Endodermal cell (in vitro differentiated cells): ENCODE measurements at regions not wholly inside any gene's neighbourhood (a gene's known extent, or its start where the extent isn't known, plus 50 kb on each side); places are given as distances from the start of the nearest gene placed in this dataset.

ENCODE experiments used
- DNase-seq: peaks from one replicate; pipeline ENCODE4 v3.0.0-alpha.2; 2017
- H3K27ac ChIP-seq: 2 replicates; pipeline ENCODE4 v1.5.1; 2013; ENCODE audit warnings: mild to moderate bottlenecking, low read depth, low read length, moderate library complexity
- H3K27me3 ChIP-seq: 2 replicates; pipeline ENCODE4 v1.6.1; 2013; ENCODE audit warnings: mild to moderate bottlenecking, low read length, moderate library complexity; ENCODE audit not compliant: insufficient read depth, control insufficient read depth, poor library complexity, severe bottlenecking
- H3K36me3 ChIP-seq: 2 replicates; pipeline ENCODE4 v1.7.0; 2013; ENCODE audit warnings: mild to moderate bottlenecking, low read length, moderate library complexity; ENCODE audit not compliant: control insufficient read depth, insufficient read depth
- H3K4me1 ChIP-seq: one replicate; pipeline ENCODE4 v1.7.0; 2013; ENCODE audit warnings: low read length; ENCODE audit not compliant: control insufficient read depth, insufficient read depth
- H3K4me3 ChIP-seq: 2 replicates; pipeline ENCODE4 v1.5.1; 2013; ENCODE audit warnings: mild to moderate bottlenecking, low read length, moderate library complexity
- H3K9ac ChIP-seq: 2 replicates; pipeline ENCODE4 v1.6.1; 2013; ENCODE audit warnings: mild to moderate bottlenecking, low read length, moderate library complexity; ENCODE audit not compliant: poor library complexity, severe bottlenecking; ENCODE audit errors: extremely low read depth
- H3K9me3 ChIP-seq: 2 replicates; pipeline ENCODE4 v1.6.1; 2013; ENCODE audit warnings: mild to moderate bottlenecking, low read length, moderate library complexity; ENCODE audit not compliant: control insufficient read depth
- H3K27ac Mint-ChIP-seq: 2 replicates; pipeline ENCODE4 v1.8.0; 2020; ENCODE audit warnings: mixed read lengths
- H3K27me3 Mint-ChIP-seq: 2 replicates; pipeline ENCODE4 v1.8.0; 2021; ENCODE audit warnings: mild to moderate bottlenecking, mixed read lengths; ENCODE audit not compliant: insufficient read depth
- H3K36me3 Mint-ChIP-seq: 2 replicates; pipeline ENCODE4 v1.8.0; 2020; ENCODE audit warnings: low read depth, mixed read lengths
- H3K4me1 Mint-ChIP-seq: 2 replicates; pipeline ENCODE4 v1.8.0; 2020; ENCODE audit warnings: mixed read lengths
- H3K4me3 Mint-ChIP-seq: 2 replicates; pipeline ENCODE4 v1.8.0; 2020; ENCODE audit warnings: mild to moderate bottlenecking, moderate library complexity, mixed read lengths
- H3K9me3 Mint-ChIP-seq: 2 replicates; pipeline ENCODE4 v1.8.0; 2020; ENCODE audit warnings: mild to moderate bottlenecking, mixed read lengths
- WGBS, 2 experiments: methylation state at CpG; one replicate each; pipeline versions ENCODE4 v1.1.5 to v1.1.7; 2013; ENCODE audit warnings: missing lambda C conversion rate in 2 of 2, mixed read lengths in 1 of 2; ENCODE audit not compliant: insufficient coverage in 1 of 2, insufficient read length in 1 of 2; 5-methylcytosine and 5-hydroxymethylcytosine counted together
- TF ChIP-seq, protein P1 (sequence below): fragments of 200-600 bp; sonication (generic); conservative IDR thresholded peaks from 2 replicates; pipeline ENCODE4 v1.5.0; 2021; ENCODE audit warnings: antibody characterized with exemption, mild to moderate bottlenecking

DNA sequence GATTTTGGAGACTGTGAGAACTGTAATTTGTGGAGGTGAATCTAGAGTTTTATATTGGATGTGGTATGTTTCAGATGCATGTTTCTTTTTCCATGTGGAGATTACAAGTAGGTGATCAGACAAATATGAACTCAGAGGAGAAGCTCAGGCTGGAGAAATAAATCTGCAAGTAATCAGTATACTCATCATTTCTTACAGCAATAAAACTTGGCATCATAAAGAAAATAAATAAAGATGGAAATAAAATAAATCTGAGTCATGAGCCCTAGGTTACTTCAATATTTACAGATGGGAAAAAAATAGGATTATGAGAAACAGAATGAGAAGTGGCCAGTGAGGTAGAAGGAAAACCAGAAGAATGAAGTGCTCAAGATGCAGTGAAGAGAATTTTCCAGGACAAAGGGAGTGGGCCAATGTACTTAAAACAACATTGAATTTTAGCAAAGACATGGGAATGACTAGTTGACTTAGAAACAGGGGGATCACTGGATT, 453.8 kb downstream of the DSC3 start:
- Mint-ChIP-seq H3K36me3 (no peaks in the 10 kb centered on the region), H3K9me3 (no peaks in the 10 kb centered on the region), H3K27me3 (no peaks in the 10 kb centered on the region), H3K4me3 (no peak overlapping the region), H3K4me1 (peaks cover 8% of the 10 kb centered on the region), H3K27ac (no peak overlapping the region)
- Histone ChIP-seq H3K9me3 (no peaks in the 10 kb centered on the region), H3K9ac (no peak overlapping the region), H3K36me3 (no peaks in the 10 kb centered on the region), H3K4me3 (no peak overlapping the region), H3K27ac (no peak overlapping the region), H3K27me3 (no peaks in the 10 kb centered on the region), H3K4me1 (no peaks in the 10 kb centered on the region)
- TF ChIP-seq, protein P1, sequence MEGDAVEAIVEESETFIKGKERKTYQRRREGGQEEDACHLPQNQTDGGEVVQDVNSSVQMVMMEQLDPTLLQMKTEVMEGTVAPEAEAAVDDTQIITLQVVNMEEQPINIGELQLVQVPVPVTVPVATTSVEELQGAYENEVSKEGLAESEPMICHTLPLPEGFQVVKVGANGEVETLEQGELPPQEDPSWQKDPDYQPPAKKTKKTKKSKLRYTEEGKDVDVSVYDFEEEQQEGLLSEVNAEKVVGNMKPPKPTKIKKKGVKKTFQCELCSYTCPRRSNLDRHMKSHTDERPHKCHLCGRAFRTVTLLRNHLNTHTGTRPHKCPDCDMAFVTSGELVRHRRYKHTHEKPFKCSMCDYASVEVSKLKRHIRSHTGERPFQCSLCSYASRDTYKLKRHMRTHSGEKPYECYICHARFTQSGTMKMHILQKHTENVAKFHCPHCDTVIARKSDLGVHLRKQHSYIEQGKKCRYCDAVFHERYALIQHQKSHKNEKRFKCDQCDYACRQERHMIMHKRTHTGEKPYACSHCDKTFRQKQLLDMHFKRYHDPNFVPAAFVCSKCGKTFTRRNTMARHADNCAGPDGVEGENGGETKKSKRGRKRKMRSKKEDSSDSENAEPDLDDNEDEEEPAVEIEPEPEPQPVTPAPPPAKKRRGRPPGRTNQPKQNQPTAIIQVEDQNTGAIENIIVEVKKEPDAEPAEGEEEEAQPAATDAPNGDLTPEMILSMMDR, result no peak
- no peak for DNase-seq

DNA sequence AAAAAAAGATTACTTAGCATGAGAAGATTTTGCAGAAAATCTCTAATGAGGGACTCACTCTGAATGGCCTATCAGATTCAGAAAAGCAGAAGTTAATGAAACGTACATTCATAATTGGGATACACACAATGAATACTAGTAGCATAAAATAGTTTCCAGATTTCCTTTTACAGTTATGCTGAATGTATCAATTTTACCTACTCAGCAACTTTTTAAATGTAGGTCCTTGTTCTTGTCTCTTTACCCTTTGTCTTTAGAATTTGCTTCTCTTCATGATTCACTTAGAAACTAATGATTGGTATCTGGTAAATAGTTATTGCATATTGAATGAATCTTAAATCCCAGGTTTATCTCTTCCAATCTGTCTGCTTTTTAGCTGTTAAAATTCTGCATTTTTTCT, 458.8 kb downstream of the DSC3 start:
- Histone ChIP-seq H3K27me3 (no peaks in the 10 kb centered on the region), H3K27ac (no peak overlapping the region), H3K9me3 (no peaks in the 10 kb centered on the region), H3K4me3 (no peak overlapping the region), H3K9ac (no peak overlapping the region), H3K36me3 (no peaks in the 10 kb centered on the region), H3K4me1 (no peaks in the 10 kb centered on the region)
- Mint-ChIP-seq H3K27me3 (no peaks in the 10 kb centered on the region), H3K4me1 (no peaks in the 10 kb centered on the region), H3K27ac (no peak overlapping the region), H3K9me3 (no peaks in the 10 kb centered on the region), H3K4me3 (no peak overlapping the region), H3K36me3 (no peaks in the 10 kb centered on the region)
- DNase-seq, result no peak
- WGBS, 2 experiments, result 100% methylated on average over 1 of the region's 1 CpG; no CpG with 5 or more reads in 1 of the 2 experiments
- TF ChIP-seq, protein P1, result no peak

DNA sequence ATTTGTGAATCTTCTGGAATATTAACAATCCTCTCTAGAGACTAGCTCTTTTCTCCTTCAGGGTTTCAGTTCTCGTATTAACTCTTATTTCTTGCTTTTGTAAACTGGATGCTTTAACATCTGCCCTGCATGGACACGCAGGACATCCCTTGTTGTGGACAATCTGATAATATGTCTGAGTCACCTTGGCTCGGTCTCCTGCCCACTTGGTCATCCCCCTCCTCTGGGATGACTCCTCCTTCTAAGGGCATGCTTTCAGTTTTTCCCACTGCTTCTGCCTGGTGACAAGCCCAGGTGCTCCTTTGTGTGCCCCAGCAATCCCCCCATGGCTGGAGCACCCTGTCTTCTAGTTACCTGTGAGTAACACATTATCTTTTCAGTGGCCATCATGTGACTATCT, 460.5 kb downstream of the DSC3 start:
- 89 to 100% methylated on average over 1 to 3 of the region's 3 CpGs for WGBS, 2 experiments
- DNase-seq, result no peak
- TF ChIP-seq, protein P1, result no peak
- H3K9me3 ChIP-seq, result no peaks in the 10 kb centered on the region
- no peaks in the 10 kb centered on the region for H3K4me1 ChIP-seq
- Mint-ChIP-seq H3K9me3 (no peaks in the 10 kb centered on the region), H3K36me3 (no peaks in the 10 kb centered on the region), H3K4me1 (peaks cover 2% of the 10 kb centered on the region), H3K27me3 (no peaks in the 10 kb centered on the region), H3K27ac (no peak overlapping the region), H3K4me3 (no peak overlapping the region)
- no peak overlapping the region for H3K4me3 ChIP-seq
- no peaks in the 10 kb centered on the region for H3K36me3 ChIP-seq
- no peaks in the 10 kb centered on the region for H3K27me3 ChIP-seq
- no peak overlapping the region for H3K27ac ChIP-seq
- H3K9ac ChIP-seq, result no peak overlapping the region
